Pancreas (tissue), 10 donors: ENCODE measurements at regions not wholly inside any gene's neighbourhood (a gene's known extent, or its start where the extent isn't known, plus 50 kb on each side); places are given as distances from the start of the nearest gene placed in this dataset.

Source experiments
- ATAC-seq, 4 donors: fragments of 200-7000 bp; cut with Tn5 transposase; one replicate each; pipeline versions ENCODE4 v1.8.0 to v1.9.1; 2020; ENCODE audit warnings: mild to moderate bottlenecking in 4 of 4, moderate library complexity in 4 of 4
- DNase-seq, 6 donors: peaks; one replicate each; pipeline ENCODE4 v3.0.0-alpha.2; 2020
- FAIRE-seq: peaks from 2 replicates; lab custom pipeline; 2012; peaks lifted over from hg19 to GRCh38; lab: Jason Lieb, UNC
- H3K27ac ChIP-seq, 4 donors: fragments of 200-600 bp; sonication (generic); 1 replicate in 3 of 4; 2 replicates in 1 of 4; pipeline versions ENCODE4 v1.5.0 to v1.8.0; 2020
- H3K27me3 ChIP-seq, 4 donors: fragments of 200-600 bp; one replicate each; pipeline ENCODE4 v1.8.0; 2021
- H3K36me3 ChIP-seq, 3 donors: fragments of 200-600 bp; sonication (generic) in 1 of 3; one replicate each; pipeline versions ENCODE4 v1.5.0 to v1.8.0; 2020 to 2021
- H3K4me1 ChIP-seq, 3 donors: fragments of 200-600 bp; one replicate each; pipeline ENCODE4 v1.8.0; 2021
- H3K4me3 ChIP-seq, 4 donors: fragments of 200-600 bp; sonication (generic) in 2 of 4; one replicate each; pipeline versions ENCODE4 v1.5.0 to v1.8.0; 2020 to 2021
- H3K9me3 ChIP-seq, 4 donors: fragments of 200-600 bp; one replicate each; pipeline ENCODE4 v1.8.0; 2021
- WGBS, 2 donors: extraction: QIAGEN DNeasy Blood & Tissue Kit; methylation state at CpG; one replicate each; pipeline ENCODE4 v1.1.7; 2013; 5-methylcytosine and 5-hydroxymethylcytosine counted together
- intact Hi-C, 3 donors: fragments of 100-400 bp; cut with DNase I; formaldehyde crosslinking; loops; one replicate each; pipeline versions ENCODE4 v1.11.1 to v1.14.2; 2022
- TF ChIP-seq, protein P1 (sequence below), 4 donors: fragments of 200-600 bp; sonication (generic) in 3 of 4; IDR thresholded peaks; one replicate each; pipeline versions ENCODE4 v1.5.0 to v1.8.0; 2021; ENCODE audit warnings: antibody characterized with exemption in 4 of 4
- donor health status: healthy with polysubstance abuse.
- donor health status: DM: no; HTN: no; CAD: no; lungs with moderate emphysema.
- donor health status: DM: no; HTN: no; CAD: no.
- donor health status: control.
- donor health status: control.
- donor health status: Bipolar disorder and iron deficiency.
- donor health status: DM: yes; HTN: yes; CAD: no.
- donor health status: DM: no; HTN: no; CAD: no.
- donor health status: DM: no; HTN: no; CAD: no.
- donor health status: DM: yes; HTN: yes; CAD: no.

GRCh38 chr11:40032331-40032730 lies 1427.1 kb downstream of the LRRC4C start:
- H3K27ac ChIP-seq = no peak overlapping the region
- ATAC-seq = no peak
- H3K9me3 ChIP-seq = no peaks in the 10 kb centered on the region
- 50 to 61% methylated on average over 3 of the region's 3 CpGs for WGBS, 2 donors
- H3K4me3 ChIP-seq = no peak overlapping the region
- no peaks in the 10 kb centered on the region for H3K4me1 ChIP-seq
- TF ChIP-seq, protein P1, sequence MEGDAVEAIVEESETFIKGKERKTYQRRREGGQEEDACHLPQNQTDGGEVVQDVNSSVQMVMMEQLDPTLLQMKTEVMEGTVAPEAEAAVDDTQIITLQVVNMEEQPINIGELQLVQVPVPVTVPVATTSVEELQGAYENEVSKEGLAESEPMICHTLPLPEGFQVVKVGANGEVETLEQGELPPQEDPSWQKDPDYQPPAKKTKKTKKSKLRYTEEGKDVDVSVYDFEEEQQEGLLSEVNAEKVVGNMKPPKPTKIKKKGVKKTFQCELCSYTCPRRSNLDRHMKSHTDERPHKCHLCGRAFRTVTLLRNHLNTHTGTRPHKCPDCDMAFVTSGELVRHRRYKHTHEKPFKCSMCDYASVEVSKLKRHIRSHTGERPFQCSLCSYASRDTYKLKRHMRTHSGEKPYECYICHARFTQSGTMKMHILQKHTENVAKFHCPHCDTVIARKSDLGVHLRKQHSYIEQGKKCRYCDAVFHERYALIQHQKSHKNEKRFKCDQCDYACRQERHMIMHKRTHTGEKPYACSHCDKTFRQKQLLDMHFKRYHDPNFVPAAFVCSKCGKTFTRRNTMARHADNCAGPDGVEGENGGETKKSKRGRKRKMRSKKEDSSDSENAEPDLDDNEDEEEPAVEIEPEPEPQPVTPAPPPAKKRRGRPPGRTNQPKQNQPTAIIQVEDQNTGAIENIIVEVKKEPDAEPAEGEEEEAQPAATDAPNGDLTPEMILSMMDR (IDR thresholded peaks at IDR 0.05) = no peak
- no peaks in the 10 kb centered on the region for H3K27me3 ChIP-seq
- FAIRE-seq = no peak
- H3K36me3 ChIP-seq = no peaks in the 10 kb centered on the region
- no peak for DNase-seq
- intact Hi-C loops = no loop called here

- WGBS, 2 donors = 55 to 67% methylated on average over 2 of the region's 2 CpGs
These were observed 1428.6 kb downstream of the LRRC4C start for GRCh38 chr11:40030867-40031266.

DNA sequence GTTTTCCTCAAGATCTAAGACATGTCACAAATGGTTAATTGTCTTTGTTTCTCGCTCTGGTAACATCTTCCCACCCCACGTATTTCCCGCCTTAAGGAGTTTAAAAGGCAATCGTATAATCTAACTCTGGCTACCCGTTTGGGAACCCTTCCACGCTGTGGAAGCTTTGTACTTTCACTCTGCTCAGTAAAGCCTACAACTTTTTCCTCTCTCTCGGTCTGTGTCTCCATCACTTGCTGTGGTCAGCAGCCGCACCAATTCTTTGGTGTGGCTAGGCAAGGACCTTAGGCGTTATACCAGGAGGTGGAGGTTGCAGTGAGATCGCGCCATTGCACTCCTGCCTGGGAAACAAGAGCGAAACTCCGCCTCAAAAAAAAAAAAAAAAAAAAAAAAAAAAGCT lies 1430.1 kb downstream of the LRRC4C start:
- WGBS, 2 donors = 33 to 39% methylated on average over 13 of the region's 13 CpGs
- intact Hi-C loops = no loop called here
- Histone ChIP-seq H3K9me3 (no peaks in the 10 kb centered on the region), H3K4me3 (no peak overlapping the region), H3K36me3 (no peaks in the 10 kb centered on the region), H3K4me1 (no peaks in the 10 kb centered on the region), H3K27ac (no peak overlapping the region), H3K27me3 (no peaks in the 10 kb centered on the region)
- ATAC-seq = no peak
- no peak for DNase-seq
- TF ChIP-seq, protein P1 (IDR thresholded peaks at IDR 0.05) = no peak
- no peak for FAIRE-seq

More at GRCh38 chr11:40030867-40031266, 1428.6 kb downstream of the LRRC4C start:
- ATAC-seq (no peak), DNase-seq (no peak), FAIRE-seq (no peak)
- Histone ChIP-seq H3K27ac (no peak overlapping the region), H3K4me1 (no peaks in the 10 kb centered on the region), H3K36me3 (no peaks in the 10 kb centered on the region), H3K9me3 (no peaks in the 10 kb centered on the region), H3K4me3 (no peak overlapping the region), H3K27me3 (no peaks in the 10 kb centered on the region)
- TF ChIP-seq, protein P1 (IDR thresholded peaks at IDR 0.05) = no peak
- intact Hi-C loops = no loop called here

DNA sequence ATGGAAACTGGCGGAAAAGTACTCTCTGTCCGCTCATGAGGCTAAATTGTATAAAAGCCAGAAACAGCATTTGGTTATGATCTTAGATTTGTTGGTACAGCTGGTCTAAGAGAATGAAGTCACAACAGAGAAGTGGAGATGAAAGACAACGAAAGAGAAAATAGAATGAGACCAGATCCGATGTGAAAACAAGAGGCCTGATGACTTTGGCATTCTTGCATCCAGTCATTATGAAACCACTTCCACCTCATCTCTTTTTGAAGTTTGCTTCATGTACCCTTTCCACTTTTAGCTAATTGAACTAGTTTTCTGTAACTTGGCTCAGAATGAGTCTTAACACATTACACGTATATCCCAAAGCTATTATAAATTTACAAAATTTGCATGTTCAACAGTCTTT lies 1431.7 kb downstream of the LRRC4C start:
- ATAC-seq (no peak), DNase-seq (no peak), FAIRE-seq (no peak)
- 83 to 93% methylated on average over 5 of the region's 5 CpGs for WGBS, 2 donors
- TF ChIP-seq, protein P1 (IDR thresholded peaks at IDR 0.05) = no peak
- intact Hi-C loops = no loop called here
- no peak overlapping the region for H3K27ac ChIP-seq
- no peak overlapping the region for H3K4me3 ChIP-seq
- H3K27me3 ChIP-seq = no peaks in the 10 kb centered on the region
- H3K36me3 ChIP-seq = no peaks in the 10 kb centered on the region
- H3K9me3 ChIP-seq = no peaks in the 10 kb centered on the region
- no peaks in the 10 kb centered on the region for H3K4me1 ChIP-seq

- no peaks in the 10 kb centered on the region for H3K4me1 ChIP-seq
- H3K27ac ChIP-seq = no peak overlapping the region
- H3K4me3 ChIP-seq = no peak overlapping the region
- TF ChIP-seq, protein P1 (IDR thresholded peaks at IDR 0.05) = no peak
- FAIRE-seq (no peak), ATAC-seq (no peak), DNase-seq (no peak)
- no peaks in the 10 kb centered on the region for H3K27me3 ChIP-seq
- H3K9me3 ChIP-seq = no peaks in the 10 kb centered on the region
- intact Hi-C loops = no loop called here
- no peaks in the 10 kb centered on the region for H3K36me3 ChIP-seq
These were observed 1435.7 kb downstream of the LRRC4C start for GRCh38 chr11:40023724-40024123.
